GM12878 (cell line): ENCODE measurements at regions not wholly inside any gene's neighbourhood (a gene's known extent, or its start where the extent isn't known, plus 50 kb on each side); places are given as distances from the start of the nearest gene placed in this dataset.

Experiments used
- CEBPB ChIP-seq, 2 experiments: fragments of 150-350 bp in 1 of 2; IDR thresholded peaks; 2 replicates each; pipeline ENCODE4 v1.6.1; 2012 to 2014; ENCODE audit warnings: low read depth in 2 of 2, low read length in 2 of 2, borderline replicate concordance in 1 of 2, inconsistent platforms in 1 of 2
- ELK1 ChIP-seq: IDR thresholded peaks from 2 replicates; pipeline ENCODE4 v1.6.1; 2012; ENCODE audit warnings: low read depth, low read length, improper control_type of control experiment
- HSF1 ChIP-seq: fragments of 150-350 bp; IDR thresholded peaks from 2 replicates; pipeline ENCODE4 v1.6.1; 2014; ENCODE audit warnings: mild to moderate bottlenecking, low read depth, low read length
- IRF4 ChIP-seq: IDR thresholded peaks from 2 replicates; pipeline ENCODE4 v1.6.1; 2011; ENCODE audit warnings: low read depth, low read length
- SMC3 ChIP-seq: IDR thresholded peaks from 2 replicates; pipeline ENCODE4 v1.6.1; 2011; ENCODE audit warnings: low read length, improper control_type of control experiment, borderline replicate concordance
- SREBF2 ChIP-seq: IDR thresholded peaks from 2 replicates; pipeline ENCODE4 v1.6.1; 2012; ENCODE audit warnings: mild to moderate bottlenecking, low read length
- ZBTB4 ChIP-seq: fragments of 450-650 bp; formaldehyde crosslinking; IDR thresholded peaks from 2 replicates; pipeline ENCODE4 v1.4.0; 2022; ENCODE audit warnings: mild to moderate bottlenecking, moderate library complexity

- no peak for TF ChIP-seq ELK1
- TF ChIP-seq CEBPB (IDR thresholded peaks at IDR 0.05; ENCODE audit: borderline replicate concordance in 1 of 2, low read depth in 2 of 2, low read length in 2 of 2) = no peak
- TF ChIP-seq ZBTB4 (CRISPR knock-in tag) = no peak
- TF ChIP-seq SMC3 = no peak
- TF ChIP-seq SREBF2 = no peak
- TF ChIP-seq IRF4 = no peak
- no peak for TF ChIP-seq HSF1
Observed at GRCh38 chr2:173667415-173667814, 297.8 kb downstream of the SP3 start (continued).
